ENCODE measurements at regions not wholly inside any gene's neighbourhood (a gene's known extent, or its start where the extent isn't known, plus 50 kb on each side); places are given as distances from the start of the nearest gene placed in this dataset.

DNA sequence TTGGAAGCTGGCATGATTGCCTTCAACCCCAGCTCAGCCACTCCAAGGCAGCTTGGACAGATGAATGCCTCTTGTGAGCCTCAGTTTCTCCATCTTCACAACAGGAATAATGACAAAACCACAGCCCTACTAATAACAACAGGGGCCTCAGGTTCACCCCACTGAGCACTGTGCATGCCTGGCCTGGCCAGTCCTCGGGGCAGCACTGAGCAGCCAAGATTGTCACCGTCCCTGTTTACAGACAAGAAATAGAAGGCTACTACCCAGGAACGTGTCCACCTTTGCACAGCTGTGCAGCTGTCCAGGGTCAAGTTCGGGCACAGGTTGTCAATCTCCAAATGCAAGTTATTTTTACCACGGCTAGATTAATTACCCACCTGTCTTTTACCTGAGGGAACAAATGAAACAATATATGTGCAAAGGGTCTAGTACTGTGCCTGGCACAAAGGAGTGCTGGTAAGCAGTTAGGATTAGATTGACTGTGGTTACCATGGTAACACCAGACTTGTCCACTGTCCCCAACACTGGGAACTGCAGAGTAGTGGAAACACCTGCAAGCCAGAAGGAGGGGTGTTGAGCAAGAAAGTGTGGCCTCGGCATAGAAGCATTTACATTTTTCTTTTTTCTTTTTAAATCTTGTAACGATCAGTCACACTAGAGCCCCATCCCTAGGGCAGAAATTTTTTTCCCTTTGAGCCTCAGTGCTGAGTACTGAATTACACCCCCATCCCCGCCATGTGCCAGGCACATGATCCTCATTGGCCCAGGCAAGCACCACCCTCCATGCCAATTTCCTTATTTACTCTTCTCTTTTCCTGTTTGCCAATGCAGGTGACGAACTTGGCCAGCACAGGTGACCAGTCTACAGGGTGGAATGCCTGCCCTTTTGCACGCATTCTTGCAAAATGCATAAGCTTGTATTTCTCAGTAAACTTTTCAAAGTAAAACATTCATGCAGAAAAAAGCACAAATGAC lies 66.3 kb upstream of the SLC6A6 start:
- TF ChIP-seq CTCF (IDR thresholded peaks at IDR 0.05; ENCODE audit: extremely low read depth in 1 of 2, insufficient read depth in 1 of 2, low read depth in 1 of 2, low read length in 2 of 2), result no peak
- TF ChIP-seq EZH2 (IDR thresholded peaks at IDR 0.05; ENCODE audit: borderline replicate concordance, low read depth, low read length, severe bottlenecking), result no peak
